Ascending aorta (tissue), 2 donors: ENCODE measurements at regions not wholly inside any gene's neighbourhood (a gene's known extent, or its start where the extent isn't known, plus 50 kb on each side); places are given as distances from the start of the nearest gene placed in this dataset.

Experiments used
- DNase-seq, 2 donors: peaks; one replicate each; pipeline ENCODE4 v3.0.0-alpha.2; 2019; ENCODE audit warnings: low spot score in 2 of 2
- H3K27ac ChIP-seq, 2 donors: fragments of 200-600 bp; sonication (generic); one replicate each; pipeline ENCODE4 v1.5.1; 2016 to 2017; ENCODE audit warnings: mild to moderate bottlenecking in 1 of 2
- H3K27me3 ChIP-seq: fragments of 200-600 bp; sonication (generic); one replicate; pipeline ENCODE4 v1.5.1; 2017
- H3K36me3 ChIP-seq, 2 donors: fragments of 200-600 bp; sonication (generic); one replicate each; pipeline ENCODE4 v1.5.1; 2016
- H3K4me1 ChIP-seq, 2 donors: fragments of 200-600 bp; sonication (generic); one replicate each; pipeline ENCODE4 v1.5.1; 2016 to 2017; ENCODE audit warnings: mild to moderate bottlenecking in 1 of 2
- H3K4me3 ChIP-seq, 2 donors: fragments of 200-600 bp; sonication (generic); one replicate each; pipeline ENCODE4 v1.5.1; 2016 to 2017; ENCODE audit warnings: mild to moderate bottlenecking in 1 of 2
- H3K9me3 ChIP-seq, 2 donors: fragments of 200-600 bp; sonication (generic); one replicate each; pipeline ENCODE4 v1.5.1; 2016
- intact Hi-C: fragments of 100-400 bp; cut with DNase I; formaldehyde crosslinking; loops from one replicate; pipeline ENCODE4 v1.15.1; 2023
- TF ChIP-seq, protein P1 (sequence below), 3 experiments: fragments of 200-600 bp in 2 of 3; fragments of 450-650 bp in 1 of 3; sonication (generic) in 2 of 3; IDR thresholded peaks; one replicate each; pipeline ENCODE4 v1.5.1; 2016 to 2019; ENCODE audit warnings: antibody characterized with exemption in 3 of 3, mild to moderate bottlenecking in 1 of 3, moderate library complexity in 1 of 3

DNA sequence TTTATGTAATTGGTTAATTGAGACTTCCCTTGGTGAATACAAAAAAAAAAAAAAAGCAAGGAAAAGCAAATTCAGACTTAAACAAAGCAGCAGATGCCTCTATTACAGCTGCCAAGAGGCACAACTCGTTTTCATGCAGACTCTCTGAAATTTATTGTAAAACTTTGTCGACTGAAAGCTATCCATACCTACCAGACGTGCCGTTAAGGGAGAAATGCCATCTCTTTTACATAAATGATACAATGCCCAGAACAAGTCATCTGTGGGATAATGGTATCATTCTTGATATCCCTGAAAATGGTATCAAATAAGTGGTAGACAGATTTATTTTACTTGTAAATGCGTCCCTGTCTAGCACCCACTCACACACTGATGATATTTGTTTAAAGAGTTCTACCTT is 724.2 kb downstream of the NSUN3 start:
- Histone ChIP-seq H3K4me1 (no peaks in the 10 kb centered on the region), H3K4me3 (no peak overlapping the region), H3K27ac (no peak overlapping the region), H3K36me3 (no peaks in the 10 kb centered on the region), H3K9me3 (no peaks in the 10 kb centered on the region), H3K27me3 (no peaks in the 10 kb centered on the region)
- TF ChIP-seq, protein P1, sequence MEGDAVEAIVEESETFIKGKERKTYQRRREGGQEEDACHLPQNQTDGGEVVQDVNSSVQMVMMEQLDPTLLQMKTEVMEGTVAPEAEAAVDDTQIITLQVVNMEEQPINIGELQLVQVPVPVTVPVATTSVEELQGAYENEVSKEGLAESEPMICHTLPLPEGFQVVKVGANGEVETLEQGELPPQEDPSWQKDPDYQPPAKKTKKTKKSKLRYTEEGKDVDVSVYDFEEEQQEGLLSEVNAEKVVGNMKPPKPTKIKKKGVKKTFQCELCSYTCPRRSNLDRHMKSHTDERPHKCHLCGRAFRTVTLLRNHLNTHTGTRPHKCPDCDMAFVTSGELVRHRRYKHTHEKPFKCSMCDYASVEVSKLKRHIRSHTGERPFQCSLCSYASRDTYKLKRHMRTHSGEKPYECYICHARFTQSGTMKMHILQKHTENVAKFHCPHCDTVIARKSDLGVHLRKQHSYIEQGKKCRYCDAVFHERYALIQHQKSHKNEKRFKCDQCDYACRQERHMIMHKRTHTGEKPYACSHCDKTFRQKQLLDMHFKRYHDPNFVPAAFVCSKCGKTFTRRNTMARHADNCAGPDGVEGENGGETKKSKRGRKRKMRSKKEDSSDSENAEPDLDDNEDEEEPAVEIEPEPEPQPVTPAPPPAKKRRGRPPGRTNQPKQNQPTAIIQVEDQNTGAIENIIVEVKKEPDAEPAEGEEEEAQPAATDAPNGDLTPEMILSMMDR (IDR thresholded peaks at IDR 0.05): no peak
- no peak for DNase-seq
- intact Hi-C loops: no loop called here

DNA sequence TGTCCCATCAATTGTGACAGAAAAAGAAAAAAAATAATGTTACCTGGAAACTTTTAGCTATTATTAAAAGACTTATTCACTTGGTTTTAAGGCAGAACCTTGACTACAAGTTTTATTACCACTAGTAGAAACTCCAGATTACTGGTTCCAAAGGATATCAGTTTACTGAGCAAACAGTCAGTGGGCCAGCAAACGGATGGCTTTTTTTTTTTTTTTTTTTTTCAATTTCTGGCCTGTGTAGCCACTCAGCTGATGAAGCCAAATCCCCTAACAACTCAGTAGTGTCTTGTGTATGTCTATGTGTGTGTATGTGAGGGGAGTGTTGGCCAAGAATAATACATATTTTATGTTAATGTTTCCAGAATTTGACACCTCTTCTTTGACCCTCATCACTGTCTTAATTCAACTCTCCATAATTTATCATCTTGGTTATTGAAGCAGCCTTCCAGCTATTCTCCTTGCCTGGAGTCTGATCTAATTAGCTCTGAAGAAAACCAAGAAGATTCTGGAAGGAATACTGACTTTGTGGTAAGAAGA is 724.9 kb downstream of the NSUN3 start:
- intact Hi-C loops: no loop called here
- no peaks in the 10 kb centered on the region for H3K27me3 ChIP-seq
- no peak for DNase-seq
- no peaks in the 10 kb centered on the region for H3K4me1 ChIP-seq
- H3K4me3 ChIP-seq: no peak overlapping the region
- TF ChIP-seq, protein P1 (IDR thresholded peaks at IDR 0.05): no peak
- H3K27ac ChIP-seq: no peak overlapping the region
- no peaks in the 10 kb centered on the region for H3K9me3 ChIP-seq
- no peaks in the 10 kb centered on the region for H3K36me3 ChIP-seq

DNA sequence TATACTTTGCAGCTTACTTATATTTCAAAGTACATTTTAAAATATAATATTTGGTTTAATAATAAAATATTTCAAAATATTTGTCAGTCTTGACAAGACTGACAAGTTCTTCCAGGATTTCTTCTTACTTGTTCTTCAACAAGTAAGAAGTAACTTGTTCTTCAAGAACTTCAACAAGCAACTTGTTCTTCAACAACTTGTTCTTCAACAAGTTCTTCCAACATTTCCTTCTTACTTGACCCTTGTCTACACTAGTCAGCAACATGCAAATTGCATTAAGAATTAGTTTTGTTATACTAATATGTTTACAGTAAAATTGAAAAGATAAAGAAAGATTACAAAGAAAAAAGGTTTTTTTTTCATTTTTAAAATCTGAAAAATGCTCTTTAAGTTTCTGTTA is 731.7 kb downstream of the NSUN3 start:
- Histone ChIP-seq H3K9me3 (no peaks in the 10 kb centered on the region), H3K4me3 (no peak overlapping the region), H3K27me3 (no peaks in the 10 kb centered on the region), H3K4me1 (no peaks in the 10 kb centered on the region), H3K36me3 (no peaks in the 10 kb centered on the region), H3K27ac (no peak overlapping the region)
- intact Hi-C loops: no loop called here
- DNase-seq: no peak
- TF ChIP-seq, protein P1 (IDR thresholded peaks at IDR 0.05): no peak

DNA sequence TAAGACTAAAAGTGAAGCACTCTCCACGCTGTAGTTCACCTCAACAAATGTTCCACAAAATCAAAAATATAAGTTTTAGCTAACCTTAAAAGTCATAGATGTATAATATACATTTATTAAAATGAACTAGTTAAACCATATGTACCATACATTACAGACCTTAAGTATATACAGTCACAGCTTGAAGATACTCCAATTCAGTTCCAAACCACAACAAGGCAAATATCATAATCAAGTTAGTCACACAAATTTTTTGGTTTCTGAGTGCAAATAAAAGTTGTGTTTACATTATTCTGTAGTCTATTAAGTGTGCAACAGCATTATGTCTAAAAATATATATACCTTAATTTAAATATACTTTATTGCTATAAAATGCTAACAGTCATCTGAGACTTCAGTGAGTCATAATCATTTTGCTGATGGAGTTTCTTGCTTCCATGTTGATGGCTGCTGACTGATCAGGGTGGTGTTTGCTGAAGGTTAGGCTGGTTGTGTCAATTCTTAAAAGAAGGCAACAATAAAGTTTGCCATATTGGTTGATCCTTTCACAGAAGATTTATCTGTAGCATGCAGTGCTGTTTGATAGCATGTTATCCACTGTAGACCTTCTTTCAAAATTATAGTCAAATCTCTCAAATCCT is 736.7 kb downstream of the NSUN3 start:
- Histone ChIP-seq H3K9me3 (no peaks in the 10 kb centered on the region), H3K27ac (no peak overlapping the region), H3K27me3 (no peaks in the 10 kb centered on the region), H3K4me3 (no peak overlapping the region), H3K36me3 (no peaks in the 10 kb centered on the region), H3K4me1 (no peaks in the 10 kb centered on the region)
- no peak for DNase-seq
- intact Hi-C loops: no loop called here
- TF ChIP-seq, protein P1 (IDR thresholded peaks at IDR 0.05): no peak

DNA sequence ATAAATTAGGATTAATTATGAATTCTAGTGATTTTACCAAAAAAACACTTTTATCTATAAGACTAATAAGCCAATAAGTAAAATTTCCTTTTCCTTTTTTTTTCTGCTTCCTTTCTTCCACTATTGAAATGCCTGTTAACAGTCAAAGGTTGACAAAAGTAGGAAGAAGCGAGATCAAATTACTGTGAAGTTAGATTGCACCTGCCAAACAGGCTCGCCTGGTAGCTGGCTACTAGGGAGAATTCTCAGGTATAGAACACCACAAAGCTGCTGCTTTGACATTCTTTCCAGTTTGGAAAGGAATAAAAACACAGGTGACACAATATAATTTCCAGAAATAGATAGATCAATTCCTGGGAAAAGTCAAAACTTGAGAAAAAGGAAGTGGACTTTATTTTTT is 749.0 kb downstream of the NSUN3 start:
- TF ChIP-seq, protein P1 (IDR thresholded peaks at IDR 0.05): no peak
- H3K36me3 ChIP-seq: no peaks in the 10 kb centered on the region
- H3K27me3 ChIP-seq: no peaks in the 10 kb centered on the region
- H3K4me3 ChIP-seq: no peak overlapping the region
- intact Hi-C loops: no loop called here
- H3K27ac ChIP-seq: no peak overlapping the region
- no peak for DNase-seq
- H3K4me1 ChIP-seq: no peaks in the 10 kb centered on the region
- H3K9me3 ChIP-seq: no peaks in the 10 kb centered on the region

DNA sequence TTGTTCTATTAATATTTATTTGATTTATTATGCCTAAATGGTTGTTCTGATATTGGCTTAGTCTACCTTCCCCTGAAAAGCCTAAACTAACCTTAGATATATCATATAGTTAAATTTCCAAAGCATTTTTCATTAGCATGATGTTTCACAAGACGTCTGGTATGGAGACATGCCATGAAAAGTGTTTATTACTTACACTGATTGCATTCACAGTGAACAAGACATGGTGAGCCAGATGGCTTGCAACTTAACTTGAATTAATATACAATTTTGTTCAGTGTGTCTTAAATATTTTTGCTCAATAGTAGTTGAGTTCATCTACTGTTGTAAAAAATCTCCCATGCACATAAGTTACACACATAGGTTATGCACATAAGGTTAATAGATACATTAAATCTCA is 758.4 kb downstream of the NSUN3 start:
- Histone ChIP-seq H3K9me3 (no peaks in the 10 kb centered on the region), H3K4me1 (no peaks in the 10 kb centered on the region), H3K4me3 (no peak overlapping the region), H3K27me3 (no peaks in the 10 kb centered on the region), H3K27ac (no peak overlapping the region), H3K36me3 (no peaks in the 10 kb centered on the region)
- TF ChIP-seq, protein P1 (IDR thresholded peaks at IDR 0.05): no peak
- intact Hi-C loops: no loop called here
- DNase-seq: no peak
